HG02970 (cell line): ENCODE measurements at regions not wholly inside any gene's neighbourhood (a gene's known extent, or its start where the extent isn't known, plus 50 kb on each side); places are given as distances from the start of the nearest gene placed in this dataset.

Source experiments
- ATAC-seq: cut with Tn5 transposase; IDR thresholded peaks from one replicate; pipeline ENCODE4 v1.9.1; 2021; ENCODE audit warnings: mild to moderate bottlenecking, moderate library complexity, moderate number of reproducible peaks; ENCODE audit not compliant: unreplicated experiment, low FRiP score

DNA sequence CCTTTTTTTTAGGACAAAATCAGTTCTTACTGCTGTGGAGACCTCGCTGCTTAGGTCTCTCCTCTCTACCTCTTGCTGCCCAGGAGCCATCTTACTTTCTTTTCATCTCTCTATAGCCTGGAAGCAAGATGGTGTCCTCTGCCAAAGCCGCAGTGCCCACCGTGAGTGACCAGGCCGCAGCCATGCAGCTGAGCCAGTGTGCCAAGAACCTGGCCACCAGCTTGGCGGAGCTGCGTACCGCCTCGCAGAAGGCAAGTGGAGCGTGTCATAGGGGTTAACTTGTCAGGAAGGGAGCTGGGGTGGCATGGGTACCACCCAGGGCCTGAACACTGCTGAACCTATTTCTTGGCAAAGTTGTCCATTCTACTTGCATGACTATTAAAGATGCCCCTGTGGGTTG is 320.3 kb upstream of the TPM1 start:
- no peak for ATAC-seq

DNA sequence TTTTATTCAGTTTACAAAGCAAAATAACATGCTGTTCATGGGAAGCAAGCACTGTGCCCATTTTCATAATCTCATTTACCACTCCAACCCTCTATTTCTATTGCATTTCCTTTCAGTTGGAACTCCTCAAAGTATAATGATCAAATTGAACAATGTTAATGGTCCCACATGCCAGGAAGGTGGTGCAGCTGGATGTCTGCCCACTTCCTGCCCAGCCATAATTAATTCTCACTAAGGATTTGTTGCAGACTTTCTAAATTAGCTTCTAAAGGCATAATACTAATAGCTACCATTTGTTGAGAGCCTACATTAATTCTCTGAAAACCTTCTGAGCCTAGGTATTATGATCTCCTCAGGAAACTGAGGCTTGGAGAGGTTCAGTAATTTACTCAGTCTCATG is 316.1 kb upstream of the TPM1 start:
- ATAC-seq: no peak

DNA sequence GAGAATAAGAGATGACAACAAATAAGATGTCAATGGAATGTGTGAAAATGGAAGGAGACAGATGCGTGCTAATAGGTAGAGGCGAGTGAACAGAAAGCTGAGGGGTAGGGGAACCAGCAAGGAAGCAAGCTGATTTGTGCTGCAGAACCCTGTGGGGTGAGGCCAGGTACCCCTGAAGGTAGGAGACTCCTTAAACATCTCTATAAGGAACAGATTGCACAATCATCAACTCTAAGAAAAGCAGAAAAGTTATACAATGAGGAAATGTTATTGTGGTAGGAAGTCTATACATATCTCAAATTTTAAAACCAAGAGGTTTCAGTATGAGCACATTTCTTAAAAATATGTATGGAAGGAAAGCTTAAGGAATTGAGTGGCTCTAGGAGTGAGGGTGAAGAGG is 315.0 kb upstream of the TPM1 start:
- no peak for ATAC-seq

DNA sequence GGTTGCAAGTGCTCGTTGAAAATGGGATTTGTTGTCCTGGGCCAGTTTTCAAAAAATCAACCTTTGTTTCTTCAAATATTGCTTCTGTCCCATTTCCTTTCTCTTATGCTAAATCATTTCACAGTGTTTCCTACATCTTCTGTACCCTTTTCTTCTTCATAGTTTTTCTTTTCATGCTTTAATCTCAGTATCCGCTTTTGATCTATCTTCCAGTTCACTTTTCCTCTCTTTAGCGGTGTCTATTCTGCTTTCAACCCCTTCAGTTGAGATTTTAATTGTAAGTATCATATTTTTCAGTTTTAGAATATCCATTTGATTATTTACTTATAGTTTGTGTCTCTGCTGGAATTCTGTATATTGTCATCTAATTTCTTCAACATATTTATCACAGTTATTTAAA is 311.7 kb upstream of the TPM1 start:
- ATAC-seq: no peak

- ATAC-seq: no peak
Observed at GRCh38 chr15:62732078-62732477, 310.5 kb upstream of the TPM1 start.

- no peak for ATAC-seq
Observed at GRCh38 chr15:62734706-62735105, 307.8 kb upstream of the TPM1 start.

DNA sequence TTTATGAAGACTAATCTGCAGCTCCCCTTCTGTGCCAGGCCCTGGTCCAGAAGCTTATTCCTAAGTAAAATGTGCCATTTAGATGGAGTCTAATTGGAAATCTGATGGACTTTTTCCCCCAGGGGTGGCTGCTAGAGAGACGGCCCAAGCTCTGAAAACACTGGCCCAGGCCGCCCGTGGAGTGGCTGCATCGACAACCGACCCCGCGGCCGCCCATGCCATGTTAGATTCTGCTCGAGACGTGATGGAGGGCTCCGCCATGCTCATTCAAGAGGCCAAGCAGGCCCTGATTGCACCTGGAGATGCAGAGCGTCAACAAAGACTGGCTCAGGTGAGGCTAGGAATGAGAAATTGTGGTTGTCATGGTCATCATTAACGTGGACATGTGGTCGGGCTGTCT is 305.8 kb upstream of the TPM1 start:
- ATAC-seq: no peak

DNA sequence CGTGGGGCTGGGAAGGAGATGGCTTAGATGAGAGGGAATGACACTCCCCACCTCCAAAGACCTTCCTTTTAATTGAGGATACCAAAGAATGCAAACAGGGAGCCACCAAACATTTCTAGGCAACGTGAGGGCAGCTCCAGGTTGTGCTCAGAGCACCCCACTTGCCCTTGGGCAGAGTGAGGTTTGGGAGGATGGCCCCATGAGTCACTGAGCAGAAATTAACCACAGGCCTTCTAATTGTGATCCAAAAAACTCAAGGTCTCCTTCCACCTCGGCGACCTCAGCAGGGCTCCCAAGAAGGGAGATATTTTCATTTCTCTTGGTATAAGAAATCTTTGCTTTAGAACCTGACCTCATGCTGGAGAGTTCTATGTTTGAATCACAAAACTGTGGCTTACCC is 305.0 kb upstream of the TPM1 start:
- ATAC-seq: no peak

DNA sequence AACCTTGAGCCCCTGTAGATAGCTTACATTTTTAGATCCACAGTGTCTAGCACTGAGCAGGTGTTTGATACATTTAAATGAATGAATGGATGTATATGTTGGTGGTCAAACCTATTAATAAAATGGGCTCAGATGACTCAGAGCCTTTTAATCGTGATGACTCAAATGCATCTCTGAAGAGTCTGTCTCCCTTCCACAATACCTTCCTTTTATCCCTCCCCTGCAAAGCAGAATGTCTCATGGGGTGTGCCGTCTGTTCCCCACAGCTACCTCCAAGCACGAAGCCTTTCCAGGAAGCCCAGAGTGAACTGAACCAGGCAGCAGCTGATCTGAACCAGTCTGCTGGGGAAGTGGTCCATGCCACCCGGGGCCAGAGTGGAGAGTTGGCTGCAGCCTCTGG is 303.5 kb upstream of the TPM1 start:
- no peak for ATAC-seq

GRCh38 chr15:62739507-62739906 is 303.0 kb upstream of the TPM1 start:
- no peak for ATAC-seq

GRCh38 chr15:62740141-62741004 is 302.2 kb upstream of the TPM1 start:
- no peak for ATAC-seq

DNA sequence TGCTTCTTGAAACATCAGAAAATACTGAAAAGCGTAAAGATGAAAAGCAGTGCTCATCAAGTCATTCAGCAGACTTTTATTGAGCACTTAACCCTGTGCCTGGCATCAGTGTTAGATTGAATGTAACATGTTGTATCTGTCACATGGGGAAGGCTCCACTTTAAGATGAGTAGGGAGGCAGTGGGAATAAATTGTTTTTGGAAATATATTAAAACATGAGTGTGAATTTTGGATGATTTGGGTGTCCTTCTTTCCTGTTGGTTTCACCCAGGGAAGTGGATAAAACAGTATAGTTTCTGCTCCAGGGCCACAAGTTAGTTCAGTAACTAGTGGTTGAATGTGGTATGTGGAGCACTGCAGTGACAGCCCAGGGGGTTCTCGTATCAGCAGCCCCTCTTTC is 301.4 kb upstream of the TPM1 start:
- ATAC-seq: no peak

DNA sequence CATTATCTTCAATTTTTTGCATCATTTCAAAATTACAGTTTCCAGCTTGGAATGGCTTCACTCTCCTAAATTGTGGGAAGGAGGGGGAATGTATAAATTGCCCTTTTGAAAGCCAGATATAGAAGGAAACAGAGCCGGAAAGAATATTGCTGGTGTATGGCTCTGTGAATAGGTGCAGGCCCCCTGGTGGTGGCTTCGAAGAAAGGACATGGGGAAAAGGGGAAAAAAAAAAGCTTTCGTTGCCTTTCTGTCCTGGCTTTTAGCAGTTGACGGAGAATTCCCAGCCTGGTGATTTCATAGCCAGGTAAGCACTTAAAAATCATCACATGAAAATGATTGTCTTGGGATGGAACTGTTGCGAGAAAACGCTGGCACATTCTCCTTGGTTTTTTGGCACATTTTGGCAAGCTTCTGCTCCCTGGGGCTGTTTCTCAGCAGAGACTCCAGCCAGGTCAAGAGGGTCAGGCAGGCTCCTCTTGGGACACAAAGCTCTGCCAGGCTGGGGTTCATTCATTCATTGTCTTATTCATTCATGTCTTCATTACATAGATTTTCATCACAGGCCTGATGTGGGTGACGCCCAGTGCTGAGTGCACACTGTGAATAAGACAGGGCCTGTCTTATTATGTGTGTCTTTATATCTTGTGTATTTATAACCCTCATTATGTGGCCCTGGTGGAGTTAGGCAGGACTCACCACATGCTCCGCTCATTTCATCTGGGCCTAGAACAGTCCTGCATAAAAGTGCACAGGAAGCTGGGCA is 300.0 kb upstream of the TPM1 start:
- no peak for ATAC-seq

DNA sequence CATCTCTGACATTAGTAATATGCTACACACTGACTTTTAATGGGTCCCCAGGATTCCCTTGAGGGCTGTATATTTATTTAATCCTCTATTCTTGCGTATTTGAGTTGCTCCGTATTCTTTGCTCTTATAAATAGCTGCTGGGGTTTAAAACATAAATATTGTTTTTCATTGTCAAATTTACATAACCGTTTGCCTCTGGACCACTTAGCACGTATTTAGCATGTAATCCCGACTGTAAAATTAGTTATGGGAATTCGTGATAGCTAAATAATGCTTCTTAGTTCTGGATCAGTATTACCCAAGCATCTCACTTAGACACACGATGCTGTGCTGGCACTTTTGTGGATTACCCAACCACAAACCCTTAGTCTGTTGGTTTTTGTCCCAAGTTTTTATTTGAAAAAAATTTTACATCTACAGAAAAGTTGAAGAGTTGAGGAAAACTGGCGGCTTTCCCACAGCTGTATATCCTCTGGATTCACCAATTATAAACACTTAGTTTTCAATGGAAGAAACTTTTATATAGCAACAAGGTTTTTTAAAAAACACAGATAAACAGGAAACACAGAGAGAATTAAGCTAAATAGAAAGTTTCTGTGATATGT is 296.8 kb upstream of the TPM1 start:
- no peak for ATAC-seq

DNA sequence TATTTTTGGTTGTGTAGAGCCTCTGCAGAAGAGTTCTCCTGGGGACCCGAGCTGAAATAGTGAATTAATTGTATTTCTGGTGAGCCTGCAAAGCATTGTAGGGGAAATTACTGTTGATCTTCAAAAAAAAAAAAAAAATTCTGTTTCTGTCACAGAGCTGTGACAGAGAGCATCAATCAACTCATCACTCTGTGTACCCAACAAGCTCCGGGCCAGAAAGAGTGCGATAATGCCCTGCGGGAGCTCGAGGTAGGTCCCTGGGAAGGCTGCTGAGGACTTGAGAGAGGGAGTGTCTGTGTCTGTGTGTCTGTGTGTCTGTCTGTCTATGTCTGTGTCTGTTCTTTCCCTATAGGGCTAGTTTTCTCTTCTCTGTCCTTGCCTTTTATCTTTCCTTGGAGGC is 294.4 kb upstream of the TPM1 start:
- no peak for ATAC-seq

DNA sequence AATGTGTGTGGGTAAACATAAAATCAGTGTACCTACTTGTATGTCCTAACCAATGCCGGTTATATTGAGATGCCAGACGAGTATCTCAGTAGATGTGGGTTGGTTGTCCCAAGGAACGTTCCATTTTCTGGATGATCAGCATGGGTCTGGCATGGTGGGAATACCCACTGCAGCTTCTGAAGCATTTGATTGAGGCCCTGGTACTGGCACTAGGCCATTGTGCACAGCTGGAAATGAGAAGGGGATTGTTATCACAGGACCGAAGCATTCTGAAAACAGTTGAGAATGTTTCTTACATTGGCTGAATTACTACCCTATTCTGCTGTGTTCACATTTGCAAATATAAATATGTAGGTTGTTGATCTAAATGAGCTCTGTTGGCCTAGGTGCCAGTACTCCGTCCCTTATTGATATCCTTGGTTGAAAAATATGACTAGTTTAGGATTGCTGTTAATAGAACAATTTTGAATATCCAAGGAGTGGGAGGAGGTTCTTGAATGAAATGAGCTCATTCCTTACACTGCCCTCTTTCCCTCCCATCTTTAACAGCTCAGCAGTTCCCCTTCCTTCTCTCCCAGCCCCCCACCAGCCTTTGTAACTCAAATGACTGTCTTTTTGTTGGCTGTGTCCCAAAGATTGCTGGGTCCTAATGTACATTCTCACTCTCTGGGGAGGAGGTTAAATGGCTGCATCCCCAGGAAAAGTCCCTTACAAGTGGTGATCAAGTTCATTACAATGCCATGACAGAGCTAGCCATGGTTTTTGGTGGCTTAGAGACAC is 293.3 kb upstream of the TPM1 start:
- ATAC-seq: no peak

- ATAC-seq: no peak
Observed at GRCh38 chr15:62750471-62750870, 292.1 kb upstream of the TPM1 start.

GRCh38 chr15:62752657-62753517 is 289.7 kb upstream of the TPM1 start:
- no peak for ATAC-seq

DNA sequence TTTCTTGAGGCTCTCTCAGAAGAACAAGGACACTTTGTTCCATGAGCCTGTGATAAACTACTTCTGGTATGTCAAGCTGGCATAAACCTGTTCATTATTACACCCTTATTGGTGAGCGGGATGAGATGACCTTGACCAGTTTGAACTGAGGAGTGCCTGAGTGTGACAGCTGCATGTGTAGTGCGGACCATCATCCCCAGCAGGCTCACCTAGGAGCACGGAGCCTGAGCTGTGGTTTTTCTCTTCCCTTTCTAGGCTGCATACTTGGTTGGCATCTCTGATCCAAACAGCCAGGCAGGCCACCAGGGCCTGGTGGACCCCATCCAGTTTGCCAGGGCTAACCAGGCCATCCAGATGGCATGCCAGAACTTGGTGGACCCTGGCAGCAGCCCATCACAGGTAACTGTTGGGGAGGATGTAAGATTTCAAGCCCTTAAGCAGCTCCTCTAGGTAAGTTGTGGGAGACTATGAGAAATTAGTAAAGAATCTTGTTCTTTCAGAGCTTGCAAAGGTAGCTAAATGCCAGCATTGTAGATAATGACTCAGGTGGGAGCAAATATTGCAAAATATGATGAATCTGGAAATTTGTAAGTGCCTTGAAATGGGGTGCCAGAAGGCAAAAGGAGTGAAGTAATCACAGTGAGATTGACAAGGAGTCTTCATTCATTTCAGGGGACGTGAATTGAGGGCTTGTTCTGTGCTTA is 288.9 kb upstream of the TPM1 start:
- no peak for ATAC-seq
